ENCODE measurements at regions not wholly inside any gene's neighbourhood (a gene's known extent, or its start where the extent isn't known, plus 50 kb on each side); places are given as distances from the start of the nearest gene placed in this dataset.

GRCh38 chr1:239886266-239886665 lies 205.4 kb upstream of the FMN2 start:
- TF ChIP-seq EMX1 (CRISPR knock-in tag; IDR thresholded peaks at IDR 0.05) (no peak), TCF7 (CRISPR knock-in tag; IDR thresholded peaks at IDR 0.05; ENCODE audit: low read depth) (no peak), CTCF (IDR thresholded peaks at IDR 0.05) (no peak)
- TF ChIP-seq, protein P1, sequence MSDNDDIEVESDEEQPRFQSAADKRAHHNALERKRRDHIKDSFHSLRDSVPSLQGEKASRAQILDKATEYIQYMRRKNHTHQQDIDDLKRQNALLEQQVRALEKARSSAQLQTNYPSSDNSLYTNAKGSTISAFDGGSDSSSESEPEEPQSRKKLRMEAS (CRISPR knock-in tag; IDR thresholded peaks at IDR 0.05), result no peak
- TF ChIP-seq, protein P2, sequence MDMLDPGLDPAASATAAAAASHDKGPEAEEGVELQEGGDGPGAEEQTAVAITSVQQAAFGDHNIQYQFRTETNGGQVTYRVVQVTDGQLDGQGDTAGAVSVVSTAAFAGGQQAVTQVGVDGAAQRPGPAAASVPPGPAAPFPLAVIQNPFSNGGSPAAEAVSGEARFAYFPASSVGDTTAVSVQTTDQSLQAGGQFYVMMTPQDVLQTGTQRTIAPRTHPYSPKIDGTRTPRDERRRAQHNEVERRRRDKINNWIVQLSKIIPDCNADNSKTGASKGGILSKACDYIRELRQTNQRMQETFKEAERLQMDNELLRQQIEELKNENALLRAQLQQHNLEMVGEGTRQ (CRISPR knock-in tag; IDR thresholded peaks at IDR 0.05), result no peak

All from WTC11 (cell line).